B cell (primary cell): ENCODE measurements at regions not wholly inside any gene's neighbourhood (a gene's known extent, or its start where the extent isn't known, plus 50 kb on each side); places are given as distances from the start of the nearest gene placed in this dataset.

ENCODE experiments used
- ATAC-seq: fragments of 200-7000 bp; cut with Tn5 transposase; one replicate; pipeline ENCODE4 v1.10.0; 2021; ENCODE audit warnings: low read depth, mild to moderate bottlenecking, moderate number of reproducible peaks, moderate library complexity
- CTCF ChIA-PET: fragments of 350-600 bp; sonication (Branson Sonifier 250); formaldehyde crosslinking; loops from one replicate; lab custom pipeline; 2021; ENCODE audit warnings: antibody characterized with exemption, inconsistent platforms; lab: Charles Lee
- POLR2A ChIA-PET: fragments of 350-600 bp; sonication (Branson Sonifier 250); formaldehyde crosslinking; loops from one replicate; lab custom pipeline; 2021; ENCODE audit warnings: antibody characterized with exemption; lab: Charles Lee
- DNase-seq: peaks from one replicate; pipeline ENCODE4 v3.0.0; 2013
- H2AFZ ChIP-seq: 2 replicates; pipeline ENCODE4 v1.6.1; 2012; ENCODE audit warnings: mild to moderate bottlenecking, low read depth, low read length; ENCODE audit not compliant: insufficient read depth, poor library complexity, severe bottlenecking
- H3K27ac ChIP-seq, 2 donors: 1 replicate in 1 of 2; 2 replicates in 1 of 2; pipeline ENCODE4 v1.5.1; 2012 to 2013; ENCODE audit warnings: low read length in 2 of 2, mild to moderate bottlenecking in 2 of 2, moderate library complexity in 1 of 2
- H3K27me3 ChIP-seq, 4 experiments: fragments of 200-600 bp in 1 of 4; sonication (generic) in 1 of 4; replicated peaks in 1 of 4; 1 replicate in 2 of 4; 2 replicates in 2 of 4; pipeline versions ENCODE4 v1.6.1 to v1.7.0; 2013 to 2016; ENCODE audit warnings: low read length in 3 of 4, mild to moderate bottlenecking in 2 of 4, mixed read lengths in 1 of 4, moderate library complexity in 1 of 4; ENCODE audit not compliant: insufficient read depth in 4 of 4, control insufficient read depth in 3 of 4; ENCODE audit errors: control extremely low read depth in 1 of 4
- H3K36me3 ChIP-seq, 2 experiments: replicated peaks in 1 of 2; 1 replicate in 1 of 2; 2 replicates in 1 of 2; pipeline versions ENCODE4 v1.6.1 to v1.7.1; 2013; ENCODE audit warnings: low read length in 1 of 2; ENCODE audit not compliant: insufficient read depth in 2 of 2, control insufficient read depth in 1 of 2; ENCODE audit errors: control extremely low read depth in 1 of 2, extremely low read depth in 1 of 2
- H3K4me1 ChIP-seq, 2 donors: fragments of 200-600 bp in 1 of 2; sonication (generic) in 1 of 2; 1 replicate in 1 of 2; 2 replicates in 1 of 2; pipeline versions ENCODE4 v1.5.1 to v1.6.1; 2013 to 2017; ENCODE audit warnings: low read length in 2 of 2; ENCODE audit not compliant: control insufficient read depth in 2 of 2, insufficient read depth in 2 of 2
- H3K4me2 ChIP-seq: replicated peaks from 2 replicates; pipeline ENCODE3; 2012; ENCODE audit warnings: mild to moderate bottlenecking, low read depth, low read length; ENCODE audit not compliant: poor library complexity, severe bottlenecking
- H3K4me3 ChIP-seq, 5 experiments: fragments of 200-600 bp in 1 of 5; sonication (generic) in 1 of 5; 1 replicate in 3 of 5; 2 replicates in 2 of 5; pipeline versions ENCODE4 v1.5.1 to v1.7.0; 2011 to 2016; ENCODE audit warnings: low read length in 4 of 5, mild to moderate bottlenecking in 4 of 5, low read depth in 2 of 5, control low read depth in 1 of 5, moderate library complexity in 1 of 5; ENCODE audit not compliant: insufficient read depth in 1 of 5; ENCODE audit errors: control extremely low read depth in 1 of 5, extremely low read depth in 1 of 5
- H3K79me2 ChIP-seq: fragments of 200-600 bp; sonication (generic); one replicate; pipeline ENCODE4 v1.6.0; 2016; ENCODE audit warnings: low read length; ENCODE audit not compliant: control insufficient read depth, insufficient read depth
- H3K9ac ChIP-seq: fragments of 200-600 bp; sonication (generic); 2 replicates; pipeline ENCODE4 v1.6.1; 2017; ENCODE audit warnings: mild to moderate bottlenecking, low read length, moderate library complexity
- H3K9me3 ChIP-seq, 3 donors: one replicate each; pipeline versions ENCODE4 v1.6.1 to v1.7.1; 2013; ENCODE audit warnings: low read length in 2 of 3; ENCODE audit not compliant: control insufficient read depth in 2 of 3, insufficient read depth in 1 of 3; ENCODE audit errors: control extremely low read depth in 1 of 3
- H4K20me1 ChIP-seq: 2 replicates; pipeline ENCODE4 v1.6.0; 2012; ENCODE audit warnings: mild to moderate bottlenecking, low read length; ENCODE audit not compliant: insufficient read depth, control insufficient read depth, poor library complexity, severe bottlenecking
- H3K27ac Mint-ChIP-seq: one replicate; pipeline ENCODE4 v1.8.0; 2021; ENCODE audit warnings: mixed read lengths
- H3K27me3 Mint-ChIP-seq: one replicate; pipeline ENCODE4 v1.8.0; 2021; ENCODE audit warnings: mixed read lengths
- H3K4me1 Mint-ChIP-seq: one replicate; pipeline ENCODE4 v1.8.0; 2021; ENCODE audit warnings: mixed read lengths
- H3K4me3 Mint-ChIP-seq: one replicate; pipeline ENCODE4 v1.8.0; 2021; ENCODE audit warnings: mixed read lengths
- H3K9me3 Mint-ChIP-seq: one replicate; pipeline ENCODE4 v1.8.0; 2022; ENCODE audit warnings: mixed read lengths; ENCODE audit not compliant: insufficient read depth
- EZH2 ChIP-seq: IDR thresholded peaks from 2 replicates; pipeline ENCODE4 v1.6.1; 2012; ENCODE audit warnings: borderline replicate concordance, low read depth, mild to moderate bottlenecking, moderate library complexity, low read length; ENCODE audit not compliant: insufficient read depth, poor library complexity, severe bottlenecking
- WGBS: methylation state at CpG from one replicate; pipeline ENCODE4 v1.1.5; 2013; ENCODE audit warnings: missing lambda C conversion rate; ENCODE audit not compliant: insufficient coverage; 5-methylcytosine and 5-hydroxymethylcytosine counted together
- intact Hi-C: fragments of 100-400 bp; cut with micrococcal nuclease; formaldehyde crosslinking; loops from one replicate; pipeline ENCODE4 v1.10.0; 2022
- TF ChIP-seq, protein P1 (sequence below): fragments of 200-600 bp; IDR thresholded peaks from one replicate; pipeline ENCODE4 v1.8.0; 2022; ENCODE audit warnings: antibody characterized with exemption, mild to moderate bottlenecking

DNA sequence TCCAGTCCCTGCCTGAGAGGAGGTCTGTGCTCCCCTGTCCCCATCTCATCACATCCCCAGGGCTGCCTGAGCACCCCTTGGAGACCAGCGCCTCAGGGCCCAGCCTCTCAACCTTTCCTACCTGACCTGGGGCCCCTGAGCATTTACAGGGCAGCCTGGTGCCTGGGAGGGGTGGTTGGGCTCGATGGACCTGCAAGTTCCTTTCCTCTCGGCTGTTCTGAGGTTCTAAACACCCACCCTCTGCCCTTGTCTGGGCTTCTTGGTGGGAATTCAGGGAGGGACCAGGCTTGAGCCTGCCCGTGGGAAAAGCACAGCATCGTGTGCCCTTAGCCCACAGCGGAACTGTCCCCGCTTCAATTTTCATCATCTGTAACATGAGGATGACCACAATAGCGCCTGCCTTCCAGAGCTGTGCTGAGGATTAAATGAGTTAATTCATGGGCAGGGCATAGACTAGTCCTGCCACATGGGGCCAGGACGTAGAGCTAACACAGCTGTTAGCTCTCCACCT lies 91.0 kb upstream of the SH3PXD2B start:
- CTCF ChIA-PET, result no interaction called here
- WGBS, result 78% methylated on average over 7 of the region's 9 CpGs
- Histone ChIP-seq H3K9ac (no peak overlapping the region), H3K79me2 (no peaks in the 10 kb centered on the region), H3K27ac (no peak overlapping the region), H4K20me1 (no peaks in the 10 kb centered on the region), H3K4me3 (no peak overlapping the region), H3K4me1 (no peaks in the 10 kb centered on the region), H3K27me3 (no peaks in the 10 kb centered on the region), H3K9me3 (peaks cover 0 to 21% (median 0%) of the 10 kb centered on the region in 3 donors), H3K4me2 (no peak overlapping the region), H2AFZ (no peak overlapping the region), H3K36me3 (no peaks in the 10 kb centered on the region)
- H3K4me1 Mint-ChIP-seq, result no peaks in the 10 kb centered on the region
- TF ChIP-seq, protein P1, sequence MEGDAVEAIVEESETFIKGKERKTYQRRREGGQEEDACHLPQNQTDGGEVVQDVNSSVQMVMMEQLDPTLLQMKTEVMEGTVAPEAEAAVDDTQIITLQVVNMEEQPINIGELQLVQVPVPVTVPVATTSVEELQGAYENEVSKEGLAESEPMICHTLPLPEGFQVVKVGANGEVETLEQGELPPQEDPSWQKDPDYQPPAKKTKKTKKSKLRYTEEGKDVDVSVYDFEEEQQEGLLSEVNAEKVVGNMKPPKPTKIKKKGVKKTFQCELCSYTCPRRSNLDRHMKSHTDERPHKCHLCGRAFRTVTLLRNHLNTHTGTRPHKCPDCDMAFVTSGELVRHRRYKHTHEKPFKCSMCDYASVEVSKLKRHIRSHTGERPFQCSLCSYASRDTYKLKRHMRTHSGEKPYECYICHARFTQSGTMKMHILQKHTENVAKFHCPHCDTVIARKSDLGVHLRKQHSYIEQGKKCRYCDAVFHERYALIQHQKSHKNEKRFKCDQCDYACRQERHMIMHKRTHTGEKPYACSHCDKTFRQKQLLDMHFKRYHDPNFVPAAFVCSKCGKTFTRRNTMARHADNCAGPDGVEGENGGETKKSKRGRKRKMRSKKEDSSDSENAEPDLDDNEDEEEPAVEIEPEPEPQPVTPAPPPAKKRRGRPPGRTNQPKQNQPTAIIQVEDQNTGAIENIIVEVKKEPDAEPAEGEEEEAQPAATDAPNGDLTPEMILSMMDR, result no peak
- no peak for TF ChIP-seq EZH2
- DNase-seq, result no peak
- H3K27ac Mint-ChIP-seq, result no peak overlapping the region
- H3K27me3 Mint-ChIP-seq, result peaks cover 22% of the 10 kb centered on the region
- intact Hi-C loops, result no loop called here
- no peak overlapping the region for H3K4me3 Mint-ChIP-seq
- POLR2A ChIA-PET, result no interaction called here
- ATAC-seq, result no peak
- H3K9me3 Mint-ChIP-seq, result no peaks in the 10 kb centered on the region

DNA sequence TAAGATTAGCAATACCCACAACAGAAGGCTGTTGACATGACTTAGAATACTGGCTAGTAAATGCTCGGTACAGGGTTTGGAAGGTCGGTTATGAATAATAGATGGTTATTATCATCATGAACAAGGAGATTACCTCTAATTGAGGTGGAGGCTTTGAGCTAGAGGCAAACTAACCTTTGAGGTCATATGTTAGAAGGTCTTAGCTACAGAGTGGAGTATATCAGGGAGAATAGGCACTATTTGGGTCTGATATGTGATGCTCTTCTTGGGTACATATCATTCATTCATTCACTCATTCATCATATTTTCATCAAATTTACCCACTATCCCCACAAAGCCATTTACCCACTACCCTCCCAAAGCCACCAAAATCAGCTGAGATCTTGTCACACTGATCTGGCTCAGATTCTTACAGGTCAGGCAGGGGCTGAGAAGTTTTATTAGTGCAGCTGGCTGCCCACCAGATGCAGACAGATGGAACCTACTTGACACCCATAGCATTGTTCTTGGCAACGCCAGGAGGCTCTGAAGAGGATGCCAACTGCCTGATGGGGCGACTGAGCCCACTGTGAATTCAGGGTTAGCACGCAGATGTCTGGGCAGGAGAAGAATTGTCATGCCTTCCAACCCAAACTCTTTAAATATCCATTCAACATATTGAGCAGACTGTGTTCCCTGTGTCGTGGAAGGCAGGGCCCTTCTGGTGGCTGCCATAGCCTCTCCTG lies 90.2 kb upstream of the SH3PXD2B start:
- Mint-ChIP-seq H3K9me3 (no peaks in the 10 kb centered on the region), H3K27ac (no peak overlapping the region), H3K27me3 (peaks cover 25% of the 10 kb centered on the region), H3K4me3 (no peak overlapping the region), H3K4me1 (no peaks in the 10 kb centered on the region)
- DNase-seq, result no peak
- Histone ChIP-seq H3K4me1 (no peaks in the 10 kb centered on the region), H3K36me3 (no peaks in the 10 kb centered on the region), H3K4me2 (no peak overlapping the region), H3K79me2 (no peaks in the 10 kb centered on the region), H2AFZ (no peak overlapping the region), H3K9ac (no peak overlapping the region), H3K4me3 (no peak overlapping the region), H3K27ac (no peak overlapping the region), H3K27me3 (peaks cover 0 to 2% (median 0%) of the 10 kb centered on the region in 4 experiments), H4K20me1 (no peaks in the 10 kb centered on the region), H3K9me3 (peaks cover 0 to 16% (median 0%) of the 10 kb centered on the region in 3 donors)
- WGBS, result 57% methylated on average over 2 of the region's 6 CpGs
- TF ChIP-seq, protein P1, result no peak
- POLR2A ChIA-PET, result no interaction called here
- intact Hi-C loops, result no loop called here
- CTCF ChIA-PET, result no interaction called here
- no peak for ATAC-seq
